ENCODE measurements at regions not wholly inside any gene's neighbourhood (a gene's known extent, or its start where the extent isn't known, plus 50 kb on each side); places are given as distances from the start of the nearest gene placed in this dataset.

DNA sequence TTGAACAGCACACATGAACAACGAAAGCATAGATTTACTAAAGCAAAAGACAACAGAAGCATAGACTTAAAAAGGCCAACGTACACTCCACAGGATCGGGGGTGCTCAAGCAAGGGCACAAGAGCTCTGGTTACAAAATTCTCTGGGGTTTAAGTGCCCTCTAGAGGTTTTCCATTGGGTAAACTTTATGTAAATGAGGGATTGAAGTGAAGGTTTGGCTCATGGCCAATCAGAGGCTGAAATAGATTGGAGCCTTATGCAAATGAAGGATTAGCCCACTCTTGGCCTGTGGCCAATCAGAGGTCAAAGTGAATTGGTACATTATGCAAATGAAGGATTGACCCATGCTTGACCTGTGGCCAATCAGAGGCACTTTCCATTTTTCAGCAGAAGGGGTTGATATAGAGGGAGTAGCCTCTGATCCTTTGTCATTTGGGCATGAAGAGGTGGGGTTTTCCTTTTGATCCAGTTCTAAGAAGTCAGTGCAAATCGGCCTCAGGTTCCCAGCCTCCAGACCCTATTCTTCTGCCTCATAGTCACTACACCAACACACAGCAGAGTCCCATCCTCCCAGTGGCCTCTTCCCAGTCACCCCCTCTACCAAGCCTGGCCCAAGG, 244.9 kb downstream of the THBS2 start:
- TF ChIP-seq ZNF274 (IDR thresholded peaks at IDR 0.05; ENCODE audit: low read depth, low read length) (no peak), SUZ12 (IDR thresholded peaks at IDR 0.05; ENCODE audit: extremely low read depth, insufficient read depth, insufficient read length) (no peak), YY1 (IDR thresholded peaks at IDR 0.05; ENCODE audit: insufficient read depth, insufficient read length) (no peak)
- Histone ChIP-seq H3K4me1 (ENCODE audit: insufficient read depth, insufficient read length) (no peaks in the 10 kb centered on the region), H3K9ac (ENCODE audit: insufficient read length, low read depth) (no peak overlapping the region), H3K9me3 (ENCODE audit: insufficient read depth, low read length) (peaks cover 44% of the 10 kb centered on the region), H3K4me3 (ENCODE audit: insufficient read length, low read depth) (no peak overlapping the region), H3K27me3 (ENCODE audit: insufficient read depth, insufficient read length) (no peaks in the 10 kb centered on the region), H3K36me3 (ENCODE audit: insufficient read depth, insufficient read length, low read length) (no peaks in the 10 kb centered on the region)
- no peak for DNase-seq (ENCODE audit: low read depth, low spot score)

DNA sequence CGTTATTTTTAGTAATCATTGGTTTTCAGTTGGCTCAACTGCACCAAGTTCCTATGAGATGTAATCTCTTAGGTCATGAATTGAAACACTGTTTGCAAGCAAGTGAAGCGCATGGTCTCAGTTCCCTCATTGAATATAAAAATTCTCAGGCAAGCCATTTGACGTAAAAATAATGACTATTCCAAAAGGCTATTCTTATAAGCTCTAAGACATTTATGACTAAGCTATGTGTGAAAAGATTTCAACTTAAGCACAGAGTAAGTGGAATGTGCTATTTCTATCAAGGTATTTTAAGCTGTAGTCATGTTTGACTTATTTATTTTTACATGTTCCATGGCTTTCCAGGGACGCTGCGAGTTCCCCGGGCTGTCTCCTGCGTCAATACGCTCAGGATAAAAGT, 248.5 kb downstream of the THBS2 start:
- Histone ChIP-seq H3K4me3 (ENCODE audit: insufficient read length, low read depth) (no peak overlapping the region), H3K9ac (ENCODE audit: insufficient read length, low read depth) (no peak overlapping the region), H3K36me3 (ENCODE audit: insufficient read depth, insufficient read length, low read length) (no peaks in the 10 kb centered on the region), H3K9me3 (ENCODE audit: insufficient read depth, low read length) (peaks cover 49% of the 10 kb centered on the region), H3K4me1 (ENCODE audit: insufficient read depth, insufficient read length) (no peaks in the 10 kb centered on the region), H3K27me3 (ENCODE audit: insufficient read depth, insufficient read length) (no peaks in the 10 kb centered on the region)
- TF ChIP-seq YY1 (IDR thresholded peaks at IDR 0.05; ENCODE audit: insufficient read depth, insufficient read length) = no peak
- TF ChIP-seq SUZ12 (IDR thresholded peaks at IDR 0.05; ENCODE audit: extremely low read depth, insufficient read depth, insufficient read length) = no peak
- TF ChIP-seq ZNF274 (IDR thresholded peaks at IDR 0.05; ENCODE audit: low read depth, low read length) = no peak
- no peak for DNase-seq (ENCODE audit: low read depth, low spot score)

DNA sequence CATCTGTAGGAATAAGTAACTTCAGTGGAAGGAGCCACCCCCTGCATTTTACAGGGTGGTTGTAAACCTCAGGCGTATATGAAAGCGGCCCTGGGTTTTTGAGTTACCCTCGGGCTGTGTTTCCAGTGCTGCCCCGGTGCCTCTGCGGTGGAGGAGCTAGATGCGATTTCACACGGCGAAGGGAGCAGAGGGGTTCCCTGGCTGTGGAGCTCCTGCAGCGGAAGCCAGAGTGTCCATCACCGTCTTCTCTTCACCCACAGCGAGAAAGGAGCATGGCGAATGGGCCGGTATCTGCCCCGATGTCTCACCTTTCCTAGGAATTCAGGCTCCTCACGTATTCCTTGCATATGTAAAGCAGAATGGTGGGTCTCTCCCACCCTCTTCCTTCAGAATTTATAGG, 253.6 kb downstream of the THBS2 start:
- H3K36me3 ChIP-seq (ENCODE audit: insufficient read depth, insufficient read length, low read length) = no peaks in the 10 kb centered on the region
- H3K4me1 ChIP-seq (ENCODE audit: insufficient read depth, insufficient read length) = no peaks in the 10 kb centered on the region
- TF ChIP-seq YY1 (IDR thresholded peaks at IDR 0.05; ENCODE audit: insufficient read depth, insufficient read length) (no peak), ZNF274 (IDR thresholded peaks at IDR 0.05; ENCODE audit: low read depth, low read length) (no peak), SUZ12 (IDR thresholded peaks at IDR 0.05; ENCODE audit: extremely low read depth, insufficient read depth, insufficient read length) (no peak)
- H3K9me3 ChIP-seq (ENCODE audit: insufficient read depth, low read length) = peaks cover 9% of the 10 kb centered on the region; the same call in 1 of the 2 replicates
- DNase-seq (ENCODE audit: low read depth, low spot score) = no peak
- H3K9ac ChIP-seq (ENCODE audit: insufficient read length, low read depth) = no peak overlapping the region
- no peaks in the 10 kb centered on the region for H3K27me3 ChIP-seq (ENCODE audit: insufficient read depth, insufficient read length)
- no peak overlapping the region for H3K4me3 ChIP-seq (ENCODE audit: insufficient read length, low read depth)

DNA sequence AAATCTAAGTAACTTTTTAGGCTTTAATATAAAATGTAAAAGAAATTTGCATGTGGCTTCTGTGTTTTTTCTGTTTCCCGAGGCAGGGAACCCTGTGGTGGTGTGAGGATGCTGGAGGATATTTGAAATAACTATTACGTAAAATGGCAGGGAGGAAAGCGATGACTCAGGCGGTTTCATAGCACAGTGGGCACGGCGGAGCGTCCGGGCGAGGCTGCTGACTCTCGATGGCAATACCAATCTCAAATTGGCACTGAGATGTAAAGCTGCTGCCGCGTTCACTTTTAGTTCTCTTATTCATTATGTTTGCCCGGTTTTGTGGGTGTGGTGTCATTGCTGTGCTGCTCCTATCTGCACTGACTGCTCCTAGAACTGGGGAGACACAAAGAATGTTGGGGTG, 254.3 kb downstream of the THBS2 start:
- no peaks in the 10 kb centered on the region for H3K4me1 ChIP-seq (ENCODE audit: insufficient read depth, insufficient read length)
- H3K36me3 ChIP-seq (ENCODE audit: insufficient read depth, insufficient read length, low read length) = no peaks in the 10 kb centered on the region
- H3K9ac ChIP-seq (ENCODE audit: insufficient read length, low read depth) = no peak overlapping the region
- peaks cover 9% of the 10 kb centered on the region; the same call in 1 of the 2 replicates for H3K9me3 ChIP-seq (ENCODE audit: insufficient read depth, low read length)
- no peak overlapping the region for H3K4me3 ChIP-seq (ENCODE audit: insufficient read length, low read depth)
- H3K27me3 ChIP-seq (ENCODE audit: insufficient read depth, insufficient read length) = no peaks in the 10 kb centered on the region
- TF ChIP-seq YY1 (IDR thresholded peaks at IDR 0.05; ENCODE audit: insufficient read depth, insufficient read length) = no peak
- no peak for TF ChIP-seq SUZ12 (IDR thresholded peaks at IDR 0.05; ENCODE audit: extremely low read depth, insufficient read depth, insufficient read length)
- no peak for TF ChIP-seq ZNF274 (IDR thresholded peaks at IDR 0.05; ENCODE audit: low read depth, low read length)
- no peak for DNase-seq (ENCODE audit: low read depth, low spot score)

DNA sequence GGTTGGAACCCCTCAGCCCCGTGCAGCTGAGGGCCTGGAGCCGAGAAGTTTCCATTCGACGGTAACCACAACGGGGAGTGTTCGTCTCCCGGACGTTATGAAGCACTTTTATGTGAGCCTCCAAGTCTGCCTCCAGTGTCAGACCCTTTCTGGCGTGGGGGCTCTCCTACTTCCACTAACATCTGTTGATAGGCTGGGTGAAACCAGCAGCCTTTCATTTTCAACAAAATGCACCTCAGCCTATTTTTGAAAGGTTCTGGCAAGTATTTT, 257.4 kb downstream of the THBS2 start:
- Histone ChIP-seq H3K9ac (ENCODE audit: insufficient read length, low read depth) (no peak overlapping the region), H3K36me3 (ENCODE audit: insufficient read depth, insufficient read length, low read length) (no peaks in the 10 kb centered on the region), H3K4me1 (ENCODE audit: insufficient read depth, insufficient read length) (no peaks in the 10 kb centered on the region), H3K9me3 (ENCODE audit: insufficient read depth, low read length) (no peaks in the 10 kb centered on the region), H3K4me3 (ENCODE audit: insufficient read length, low read depth) (no peak overlapping the region), H3K27me3 (ENCODE audit: insufficient read depth, insufficient read length) (no peaks in the 10 kb centered on the region)
- TF ChIP-seq YY1 (IDR thresholded peaks at IDR 0.05; ENCODE audit: insufficient read depth, insufficient read length) = no peak
- TF ChIP-seq SUZ12 (IDR thresholded peaks at IDR 0.05; ENCODE audit: extremely low read depth, insufficient read depth, insufficient read length) = no peak
- DNase-seq (ENCODE audit: low read depth, low spot score) = no peak

DNA sequence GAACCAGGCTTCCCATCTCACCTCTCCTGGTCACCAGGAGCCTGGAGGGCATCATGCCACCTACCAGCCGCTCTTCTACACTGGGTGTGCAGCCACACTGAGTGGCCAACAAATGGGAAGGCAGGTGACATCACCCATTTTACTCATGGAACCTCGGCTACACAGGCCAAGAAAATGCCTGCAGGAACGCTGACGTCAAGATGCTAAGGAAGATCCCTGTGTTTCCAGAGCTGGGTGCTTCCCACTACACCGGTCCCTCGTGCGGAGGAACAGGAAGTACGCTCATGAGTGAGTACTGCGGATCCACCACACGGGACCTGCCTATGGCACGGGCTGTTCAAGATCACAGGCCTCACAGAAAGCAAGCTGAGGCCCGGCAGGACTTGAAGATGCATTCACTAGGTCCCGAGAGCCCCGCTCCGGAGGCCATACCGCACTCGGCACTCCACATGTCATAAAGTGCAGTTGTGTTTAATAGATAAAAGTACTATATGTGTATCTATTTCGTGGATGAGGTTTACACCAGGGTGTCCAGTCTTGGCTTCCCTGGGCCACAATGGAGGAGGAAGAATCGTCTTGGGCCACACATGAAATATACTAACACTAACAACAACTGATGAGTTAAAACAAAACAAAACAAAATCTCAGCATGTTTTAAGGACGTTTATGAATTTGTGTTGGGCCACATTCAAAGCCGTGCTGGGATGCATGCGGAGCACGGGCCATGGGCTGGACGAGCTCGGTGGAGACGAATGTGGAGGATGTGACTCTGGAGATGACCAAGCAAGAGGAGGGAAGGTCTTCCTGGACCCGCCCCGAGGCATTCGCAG, 257.9 kb downstream of the THBS2 start:
- Histone ChIP-seq H3K4me1 (ENCODE audit: insufficient read depth, insufficient read length) (no peaks in the 10 kb centered on the region), H3K27me3 (ENCODE audit: insufficient read depth, insufficient read length) (no peaks in the 10 kb centered on the region), H3K4me3 (ENCODE audit: insufficient read length, low read depth) (no peak overlapping the region), H3K9me3 (ENCODE audit: insufficient read depth, low read length) (no peaks in the 10 kb centered on the region), H3K36me3 (ENCODE audit: insufficient read depth, insufficient read length, low read length) (no peaks in the 10 kb centered on the region), H3K9ac (ENCODE audit: insufficient read length, low read depth) (no peak overlapping the region)
- no peak for DNase-seq (ENCODE audit: low read depth, low spot score)
- TF ChIP-seq SUZ12 (IDR thresholded peaks at IDR 0.05; ENCODE audit: extremely low read depth, insufficient read depth, insufficient read length) (no peak), ZNF274 (IDR thresholded peaks at IDR 0.05; ENCODE audit: low read depth, low read length) (no peak), YY1 (IDR thresholded peaks at IDR 0.05; ENCODE audit: insufficient read depth, insufficient read length) (no peak)

DNA sequence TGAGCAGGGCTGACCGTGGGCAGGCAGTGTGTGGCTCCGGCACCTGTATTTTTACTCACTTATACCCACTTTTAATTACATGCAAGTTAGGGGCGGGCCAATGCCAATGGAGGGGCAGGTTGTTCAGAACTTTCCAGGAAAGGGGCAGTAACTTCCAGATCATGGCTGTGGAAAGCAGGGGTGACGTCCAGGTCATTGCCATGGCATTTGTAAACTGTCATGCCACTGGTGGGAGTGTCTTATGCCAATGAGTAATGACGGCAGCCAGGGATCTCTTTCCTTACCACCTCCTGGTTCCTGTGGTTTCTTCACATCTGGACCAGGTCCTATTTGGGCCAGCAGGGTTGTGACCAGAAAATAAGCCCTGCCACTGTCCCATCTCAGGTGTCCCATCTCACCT, 258.7 kb downstream of the THBS2 start:
- Histone ChIP-seq H3K36me3 (ENCODE audit: insufficient read depth, insufficient read length, low read length) (no peaks in the 10 kb centered on the region), H3K9ac (ENCODE audit: insufficient read length, low read depth) (no peak overlapping the region), H3K4me1 (ENCODE audit: insufficient read depth, insufficient read length) (no peaks in the 10 kb centered on the region), H3K27me3 (ENCODE audit: insufficient read depth, insufficient read length) (no peaks in the 10 kb centered on the region), H3K9me3 (ENCODE audit: insufficient read depth, low read length) (no peaks in the 10 kb centered on the region), H3K4me3 (ENCODE audit: insufficient read length, low read depth) (no peak overlapping the region)
- DNase-seq (ENCODE audit: low read depth, low spot score) = no peak
- no peak for TF ChIP-seq ZNF274 (IDR thresholded peaks at IDR 0.05; ENCODE audit: low read depth, low read length)
- TF ChIP-seq SUZ12 (IDR thresholded peaks at IDR 0.05; ENCODE audit: extremely low read depth, insufficient read depth, insufficient read length) = no peak
- no peak for TF ChIP-seq YY1 (IDR thresholded peaks at IDR 0.05; ENCODE audit: insufficient read depth, insufficient read length)
